ENCODE measurements at regions not wholly inside any gene's neighbourhood (a gene's known extent, or its start where the extent isn't known, plus 50 kb on each side); places are given as distances from the start of the nearest gene placed in this dataset.
"Not testable (repeated sequence)": the region's sequence is repeated elsewhere in the genome, so short reads cannot be mapped to it uniquely, and the experiment has no call there.

GRCh38 chr12:63404611-63405010 lies 253.6 kb upstream of the AVPR1A start:
- no peak for DNase-seq

DNA sequence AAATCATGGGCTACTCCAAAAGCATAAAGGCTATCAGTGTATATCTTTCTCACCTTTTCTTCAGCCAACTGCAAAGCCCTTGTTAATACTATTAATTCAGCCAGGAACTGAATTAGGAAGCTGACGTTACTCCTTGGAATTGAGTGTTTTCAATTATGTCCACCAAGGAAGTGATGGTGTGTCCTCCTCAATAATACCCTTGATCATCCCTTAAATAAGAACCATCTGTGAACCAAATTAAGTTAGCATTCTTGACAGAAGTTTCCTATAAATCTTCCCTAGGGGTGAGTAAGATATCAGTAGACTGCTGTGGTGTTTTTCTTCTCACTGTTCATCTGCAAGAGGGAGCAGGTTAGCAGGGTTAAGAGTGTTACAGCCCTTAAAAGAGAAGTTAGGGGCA lies 252.3 kb upstream of the AVPR1A start:
- DNase-seq, result no peak

GRCh38 chr12:63400718-63401117 lies 249.7 kb upstream of the AVPR1A start:
- no peak for DNase-seq

DNA sequence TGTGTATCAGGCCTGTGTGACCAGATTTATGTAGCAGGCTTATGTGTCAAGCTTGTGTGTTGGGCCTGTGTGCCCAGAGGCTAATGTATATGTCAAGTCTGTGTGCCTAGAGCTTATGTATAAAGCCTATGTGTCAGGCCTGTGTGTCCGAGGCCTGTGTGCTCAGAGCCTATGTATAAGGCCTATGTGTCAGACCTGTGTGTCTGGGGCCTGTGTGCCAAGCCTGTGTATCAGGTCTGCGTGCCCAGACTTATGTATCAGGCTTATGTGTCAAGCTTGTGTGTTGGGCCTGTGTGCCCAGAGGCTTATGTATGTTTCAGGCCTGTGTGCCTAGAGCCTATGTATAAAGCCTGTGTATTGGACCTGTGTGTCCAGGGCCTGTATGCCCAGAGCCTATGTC lies 249.3 kb upstream of the AVPR1A start:
- no peak for DNase-seq

GRCh38 chr12:63397807-63398206 lies 246.8 kb upstream of the AVPR1A start:
- DNase-seq, result no peak

- no peak for DNase-seq
These were observed 245.1 kb upstream of the AVPR1A start for GRCh38 chr12:63396135-63396534.

DNA sequence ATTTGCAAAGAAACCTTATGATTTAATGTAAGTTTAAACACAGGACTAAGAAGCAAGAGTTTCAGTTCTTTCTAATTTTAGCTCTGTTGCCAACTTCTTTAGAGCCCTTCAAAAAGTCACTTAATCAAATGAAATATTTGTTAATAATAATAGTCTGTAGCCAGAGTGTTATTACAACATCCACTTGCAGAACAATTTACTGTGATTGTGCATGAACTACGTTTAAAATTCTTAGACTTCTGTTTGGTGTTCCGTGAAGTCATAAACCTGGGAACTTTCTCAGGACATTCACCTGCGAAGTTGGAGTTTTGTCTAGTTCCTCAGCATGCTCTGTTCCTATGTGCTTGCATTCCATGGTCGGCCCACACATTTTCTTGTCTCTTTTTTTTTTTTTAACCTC lies 244.0 kb upstream of the AVPR1A start:
- no peak for DNase-seq

- DNase-seq, result no peak
These were observed 243.3 kb upstream of the AVPR1A start for GRCh38 chr12:63394349-63394748.

GRCh38 chr12:63389211-63389610 lies 238.2 kb upstream of the AVPR1A start:
- no peak for DNase-seq

DNA sequence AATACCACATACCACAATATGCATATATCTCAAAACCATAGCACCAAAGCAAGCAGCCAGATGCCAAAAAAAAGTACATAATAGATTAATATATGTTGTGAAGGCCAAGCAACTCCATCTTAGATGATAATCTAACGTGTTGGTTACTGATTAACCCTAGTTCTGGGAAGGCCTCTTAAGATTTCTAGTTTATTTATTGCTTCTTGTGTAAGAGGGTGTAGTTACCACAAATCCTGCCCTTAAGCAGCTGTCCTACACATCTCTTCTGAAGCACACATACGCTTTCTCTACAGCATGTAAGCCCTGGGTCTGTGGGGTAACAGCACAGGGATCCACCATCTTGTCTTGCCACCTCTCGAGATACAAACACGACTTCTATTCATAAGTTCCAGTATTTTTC lies 236.8 kb upstream of the AVPR1A start:
- DNase-seq, result no peak

GRCh38 chr12:63382930-63383329 lies 231.9 kb upstream of the AVPR1A start:
- no peak for DNase-seq

GRCh38 chr12:63362791-63363190 lies 211.8 kb upstream of the AVPR1A start:
- no peak for DNase-seq

GRCh38 chr12:63362166-63362565 lies 211.2 kb upstream of the AVPR1A start:
- DNase-seq, result no peak

DNA sequence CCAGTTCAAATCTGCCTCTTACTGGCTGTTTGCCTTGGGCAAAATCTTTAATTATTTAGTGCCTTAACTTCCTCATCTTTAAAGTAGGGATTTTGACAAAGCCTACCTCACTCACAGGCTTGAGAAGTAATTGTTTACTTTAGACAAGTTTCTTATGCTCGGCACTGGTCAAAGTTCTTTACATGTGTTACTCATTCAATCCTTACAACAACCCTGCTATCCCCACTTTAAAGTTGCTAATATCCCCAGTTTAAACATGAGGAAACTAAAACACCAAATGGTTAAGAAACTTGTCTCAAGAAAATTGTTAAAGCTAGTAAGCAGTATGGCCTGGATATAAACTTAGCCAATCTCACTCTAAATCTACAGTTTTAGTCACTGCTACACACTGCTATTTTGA lies 204.0 kb upstream of the AVPR1A start:
- no peak for DNase-seq

- DNase-seq, result no peak
These were observed 202.6 kb upstream of the AVPR1A start for GRCh38 chr12:63353559-63353958.

DNA sequence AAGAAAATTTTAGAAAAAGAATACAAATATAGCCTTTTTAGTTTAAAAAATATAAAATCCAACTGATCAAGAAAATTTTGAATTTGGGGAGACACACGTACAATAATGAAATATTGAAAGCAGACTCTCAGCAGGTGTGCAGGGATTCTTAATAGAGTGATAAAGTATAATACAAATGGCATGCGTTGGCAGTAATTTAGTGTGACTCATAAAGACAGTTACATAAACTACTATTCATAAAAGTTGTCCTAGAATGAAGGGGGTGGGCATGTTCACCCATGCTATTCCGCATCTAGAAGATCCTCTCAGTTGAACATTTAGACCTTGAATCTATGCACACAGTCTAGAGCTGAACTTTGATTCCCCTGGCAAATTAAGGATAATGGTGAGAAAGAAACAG lies 200.4 kb upstream of the AVPR1A start:
- no peak for DNase-seq

- no peak for DNase-seq
These were observed 197.6 kb upstream of the AVPR1A start for GRCh38 chr12:63348556-63348955.

DNA sequence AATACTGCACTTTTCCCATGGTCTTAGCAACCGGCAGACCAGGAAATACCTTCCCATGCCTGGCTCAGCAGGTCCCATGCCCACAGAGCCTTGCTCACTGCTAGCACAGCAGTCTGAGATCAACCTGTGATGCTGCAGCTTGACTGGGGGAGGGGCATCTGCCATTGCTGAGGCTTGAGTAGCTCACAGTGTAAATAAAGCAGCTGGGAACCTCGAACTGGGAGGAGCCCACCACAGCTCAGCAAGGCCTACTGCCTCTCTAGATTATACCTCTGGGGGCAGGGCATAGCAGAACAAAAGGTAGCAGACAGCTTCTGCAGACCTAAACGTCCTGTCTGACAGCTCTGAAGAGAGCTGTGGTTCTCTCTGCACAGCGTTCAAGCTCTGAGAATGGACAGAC lies 186.2 kb upstream of the AVPR1A start:
- not testable (repeated sequence) for DNase-seq

- no peak for DNase-seq
These were observed 175.3 kb upstream of the AVPR1A start for GRCh38 chr12:63326260-63326659.

GRCh38 chr12:63325757-63326156 lies 174.8 kb upstream of the AVPR1A start:
- no peak for DNase-seq

- DNase-seq, result no peak
These were observed 172.9 kb upstream of the AVPR1A start for GRCh38 chr12:63323942-63324341.

DNA sequence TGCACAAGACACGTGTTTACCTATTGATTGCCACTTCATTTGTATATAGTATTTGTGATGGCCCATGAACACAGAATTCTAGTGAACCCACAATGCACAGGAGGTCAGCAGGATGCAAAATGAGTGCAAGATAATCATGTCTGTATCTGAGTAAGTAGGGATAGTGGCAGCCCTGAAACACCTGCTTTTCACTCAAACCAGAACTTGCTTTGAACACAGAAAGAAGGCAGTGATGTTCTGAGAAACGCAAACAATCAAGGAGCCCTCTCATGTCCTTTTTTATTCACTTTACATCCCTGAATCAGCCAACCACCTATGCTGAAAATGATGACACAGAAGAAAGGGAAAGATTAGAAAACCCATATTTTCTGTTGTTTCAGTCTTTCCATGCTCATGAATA lies 170.4 kb upstream of the AVPR1A start:
- DNase-seq, result no peak

DNA sequence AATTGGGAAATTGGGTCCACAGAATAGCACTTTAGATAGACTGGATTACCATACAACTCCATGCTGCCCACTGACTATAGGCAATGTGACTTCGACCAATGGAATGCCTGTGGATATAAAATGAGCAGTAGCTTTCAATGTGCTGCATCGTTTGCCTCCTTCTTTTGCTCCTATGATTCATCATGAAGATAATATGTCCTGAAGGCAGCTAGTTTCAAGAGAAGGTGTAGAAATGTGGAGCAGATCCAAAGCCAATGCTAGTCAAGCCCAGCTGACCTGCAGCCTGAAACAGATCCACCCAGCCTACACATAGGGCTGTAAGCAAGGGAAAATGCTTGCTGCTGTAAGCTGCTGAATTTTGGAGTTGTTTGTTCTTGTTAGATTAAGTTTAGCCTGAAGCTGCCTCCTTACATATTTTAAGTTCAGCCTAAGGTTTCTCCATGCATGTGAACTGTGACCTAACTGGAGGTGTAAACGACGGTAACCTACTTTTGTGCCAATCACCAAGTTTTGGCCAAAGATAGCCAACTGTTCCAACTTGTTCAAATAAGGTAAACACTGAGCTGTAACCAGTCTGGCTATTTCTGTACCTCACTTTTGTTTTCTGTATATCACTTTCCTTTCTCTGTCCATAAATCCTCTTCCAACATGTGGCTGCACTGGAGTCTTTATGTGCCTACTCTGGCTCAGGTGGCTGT lies 169.1 kb upstream of the AVPR1A start:
- no peak for DNase-seq

DNA sequence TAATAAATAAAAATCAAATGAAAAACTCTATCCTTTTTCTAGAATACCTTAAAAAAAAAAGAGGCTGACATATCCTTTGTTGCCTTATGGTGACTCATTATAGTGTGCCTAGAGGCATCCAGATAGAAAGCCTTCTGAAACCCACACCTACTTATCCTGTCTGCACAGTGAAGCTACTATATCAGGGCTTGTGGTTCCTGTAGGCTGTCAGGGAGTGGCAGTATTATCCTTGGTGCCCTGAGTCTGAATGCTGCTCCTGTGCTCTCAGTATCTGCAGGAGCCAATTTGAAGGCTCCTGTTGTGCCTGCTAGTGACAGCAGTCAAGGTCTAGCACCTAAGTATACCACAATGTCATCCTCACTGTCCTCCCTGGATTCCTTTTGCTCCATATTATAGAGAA lies 168.4 kb upstream of the AVPR1A start:
- no peak for DNase-seq

- DNase-seq, result no peak
These were observed 167.9 kb upstream of the AVPR1A start for GRCh38 chr12:63318933-63319332.

GRCh38 chr12:63318313-63318712 lies 167.3 kb upstream of the AVPR1A start:
- no peak for DNase-seq
